ENCODE measurements at regions not wholly inside any gene's neighbourhood (a gene's known extent, or its start where the extent isn't known, plus 50 kb on each side); places are given as distances from the start of the nearest gene placed in this dataset.

DNA sequence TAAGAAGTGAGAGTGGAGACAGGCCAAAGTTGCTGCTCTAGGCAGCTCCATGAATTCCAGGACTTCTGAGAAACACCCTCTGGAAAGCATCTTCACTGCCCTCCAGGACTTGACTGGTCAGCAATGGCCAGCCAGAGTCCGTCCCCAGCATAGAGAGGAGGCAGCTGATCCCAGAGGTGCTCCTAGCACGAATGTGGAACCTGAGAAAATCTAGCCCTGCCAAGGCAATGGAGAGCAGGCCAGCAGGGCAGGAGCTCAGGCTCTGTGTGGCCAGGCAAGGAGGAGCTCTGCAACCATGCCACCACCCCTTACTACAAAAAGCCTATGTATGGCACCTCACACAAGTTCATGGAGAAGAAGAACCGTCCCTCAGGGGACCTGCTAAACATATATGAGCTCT lies 56.1 kb upstream of the SPTLC1 start:
- TF ChIP-seq, protein P1, sequence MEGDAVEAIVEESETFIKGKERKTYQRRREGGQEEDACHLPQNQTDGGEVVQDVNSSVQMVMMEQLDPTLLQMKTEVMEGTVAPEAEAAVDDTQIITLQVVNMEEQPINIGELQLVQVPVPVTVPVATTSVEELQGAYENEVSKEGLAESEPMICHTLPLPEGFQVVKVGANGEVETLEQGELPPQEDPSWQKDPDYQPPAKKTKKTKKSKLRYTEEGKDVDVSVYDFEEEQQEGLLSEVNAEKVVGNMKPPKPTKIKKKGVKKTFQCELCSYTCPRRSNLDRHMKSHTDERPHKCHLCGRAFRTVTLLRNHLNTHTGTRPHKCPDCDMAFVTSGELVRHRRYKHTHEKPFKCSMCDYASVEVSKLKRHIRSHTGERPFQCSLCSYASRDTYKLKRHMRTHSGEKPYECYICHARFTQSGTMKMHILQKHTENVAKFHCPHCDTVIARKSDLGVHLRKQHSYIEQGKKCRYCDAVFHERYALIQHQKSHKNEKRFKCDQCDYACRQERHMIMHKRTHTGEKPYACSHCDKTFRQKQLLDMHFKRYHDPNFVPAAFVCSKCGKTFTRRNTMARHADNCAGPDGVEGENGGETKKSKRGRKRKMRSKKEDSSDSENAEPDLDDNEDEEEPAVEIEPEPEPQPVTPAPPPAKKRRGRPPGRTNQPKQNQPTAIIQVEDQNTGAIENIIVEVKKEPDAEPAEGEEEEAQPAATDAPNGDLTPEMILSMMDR (conservative IDR thresholded peaks at IDR 0.05; ENCODE audit: low read length), result no peak
- no peak for DNase-seq (ENCODE audit: low read depth)
- no peak overlapping the region for H3K4me3 ChIP-seq (ENCODE audit: low read length)

DNA sequence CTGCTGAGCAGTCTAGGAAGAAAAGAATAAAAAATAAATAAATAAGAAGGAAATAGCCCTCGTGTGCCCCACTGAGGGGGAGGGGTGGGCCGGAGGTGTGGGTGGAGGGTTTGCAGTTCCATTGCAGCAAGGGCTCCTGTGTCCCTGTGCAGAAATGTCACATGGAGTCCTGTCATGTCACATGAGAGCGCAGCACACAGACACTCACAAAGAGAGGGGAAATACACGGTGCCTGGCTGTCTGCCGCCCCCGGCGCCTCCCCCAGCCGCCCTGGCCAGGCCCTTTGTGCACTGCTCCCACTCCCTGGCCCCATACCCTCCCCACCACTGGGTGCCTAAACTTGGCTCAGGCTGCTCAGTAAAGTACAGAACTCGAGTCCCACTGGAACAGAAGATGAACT lies 55.6 kb upstream of the SPTLC1 start:
- TF ChIP-seq, protein P1 (conservative IDR thresholded peaks at IDR 0.05; ENCODE audit: low read length), result no peak
- no peak overlapping the region for H3K4me3 ChIP-seq (ENCODE audit: low read length)
- DNase-seq (ENCODE audit: low read depth), result no peak

DNA sequence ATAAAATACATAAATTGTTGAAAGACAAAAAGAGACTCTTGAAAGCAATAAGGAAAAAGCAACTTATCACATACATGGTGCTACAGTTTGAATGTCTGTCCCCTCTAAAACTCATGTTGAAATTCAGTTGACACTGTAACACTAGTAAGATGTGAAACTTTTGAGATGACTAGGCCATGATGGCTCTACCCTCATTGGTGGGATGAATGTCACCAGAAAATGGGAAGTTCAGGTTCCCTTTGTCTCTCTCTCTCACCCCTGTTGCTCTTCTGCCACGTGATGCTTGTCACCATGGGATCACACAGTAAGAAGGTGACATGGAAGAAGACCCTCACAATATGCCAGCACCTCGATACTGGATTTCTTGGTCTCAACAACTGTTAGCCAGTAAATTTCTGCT lies 50.3 kb upstream of the SPTLC1 start:
- H3K4me3 ChIP-seq (ENCODE audit: low read length), result no peak overlapping the region
- no peak for DNase-seq (ENCODE audit: low read depth)
- TF ChIP-seq, protein P1 (conservative IDR thresholded peaks at IDR 0.05; ENCODE audit: low read length), result no peak

Measured in AG10803 (cell line).